AG04449 (cell line): ENCODE measurements at regions not wholly inside any gene's neighbourhood (a gene's known extent, or its start where the extent isn't known, plus 50 kb on each side); places are given as distances from the start of the nearest gene placed in this dataset.

Experiments used
- CTCF ChIA-PET: fragments of 350-600 bp; formaldehyde crosslinking; extraction: SDS; loops from one replicate; lab custom pipeline; 2021; ENCODE audit warnings: antibody characterized with exemption; lab: Yijun Ruan, JAX
- POLR2A ChIA-PET: fragments of 400-600, 350-600 bp; formaldehyde crosslinking; extraction: SDS; loops from one replicate; lab custom pipeline; 2020; ENCODE audit warnings: antibody characterized with exemption, inconsistent platforms; lab: Yijun Ruan, JAX
- DNase-seq: peaks from one replicate; pipeline ENCODE4 v3.0.0-alpha.2; 2010; ENCODE audit warnings: low read depth, low spot score
- H3K4me3 ChIP-seq: 2 replicates; pipeline ENCODE4 v1.5.1; 2011; ENCODE audit warnings: low read depth, mild to moderate bottlenecking, control low read depth, low read length
- CTCF ChIP-seq: IDR thresholded peaks from one replicate; pipeline ENCODE4 v1.5.1; 2011; ENCODE audit warnings: mild to moderate bottlenecking, moderate library complexity, low read length, control low read depth, inconsistent platforms; ENCODE audit not compliant: insufficient read depth; ENCODE audit errors: missing control alignments

- no peak for TF ChIP-seq CTCF
- ChIA-PET CTCF (no interaction called here), POLR2A (no interaction called here)
- no peak overlapping the region for H3K4me3 ChIP-seq
- DNase-seq, result no peak
Measured at GRCh38 chr16:79469999-79470398, 130.5 kb downstream of the MAF start.

DNA sequence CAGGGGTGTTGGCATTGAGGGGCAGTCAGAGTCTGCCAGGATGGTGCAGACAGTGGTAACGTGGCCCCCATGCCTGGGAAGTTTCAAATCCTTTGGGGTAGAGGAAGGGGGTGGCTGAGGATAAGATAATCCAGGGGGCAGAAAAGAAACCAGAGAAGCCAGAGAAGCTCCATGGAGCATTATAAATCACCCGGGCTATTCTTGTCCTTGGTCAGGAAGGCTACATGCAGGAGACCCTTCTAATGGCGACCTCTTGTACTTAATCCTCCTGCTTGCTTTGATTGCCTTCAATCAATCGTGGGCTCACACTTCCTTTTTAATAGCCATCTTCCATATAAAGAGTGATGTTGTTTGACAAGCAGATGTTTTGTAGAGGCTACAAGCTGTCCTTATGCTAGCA is 131.9 kb downstream of the MAF start:
- no peak overlapping the region for H3K4me3 ChIP-seq
- no peak for TF ChIP-seq CTCF
- CTCF ChIA-PET, result no interaction called here
- no peak for DNase-seq
- POLR2A ChIA-PET, result no interaction called here

GRCh38 chr16:79468121-79468552 is 132.4 kb downstream of the MAF start:
- no peak for DNase-seq
- CTCF ChIA-PET, result no interaction called here
- H3K4me3 ChIP-seq, result no peak overlapping the region
- TF ChIP-seq CTCF, result no peak
- POLR2A ChIA-PET, result no interaction called here

DNA sequence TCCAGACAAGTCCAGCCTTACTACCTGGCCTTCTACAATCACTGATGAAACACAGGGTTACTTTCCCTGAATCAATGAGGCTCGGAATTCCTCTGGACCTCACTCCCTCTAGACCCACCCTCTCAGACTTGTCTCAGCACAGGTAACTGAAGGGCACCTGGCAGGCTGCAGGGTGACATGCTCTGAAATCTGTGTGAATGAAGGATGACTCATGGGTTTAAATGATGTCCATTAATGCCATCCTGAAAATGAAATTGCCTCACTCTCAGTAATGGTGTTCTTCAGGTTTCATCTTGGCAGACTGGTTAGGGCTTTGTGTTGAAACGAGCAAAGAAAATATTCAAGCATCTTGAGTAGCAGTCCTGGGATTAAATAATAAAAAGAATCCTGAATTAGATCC is 134.4 kb downstream of the MAF start:
- DNase-seq, result no peak
- no peak overlapping the region for H3K4me3 ChIP-seq
- no peak for TF ChIP-seq CTCF
- CTCF ChIA-PET, result no interaction called here
- POLR2A ChIA-PET, result no interaction called here

DNA sequence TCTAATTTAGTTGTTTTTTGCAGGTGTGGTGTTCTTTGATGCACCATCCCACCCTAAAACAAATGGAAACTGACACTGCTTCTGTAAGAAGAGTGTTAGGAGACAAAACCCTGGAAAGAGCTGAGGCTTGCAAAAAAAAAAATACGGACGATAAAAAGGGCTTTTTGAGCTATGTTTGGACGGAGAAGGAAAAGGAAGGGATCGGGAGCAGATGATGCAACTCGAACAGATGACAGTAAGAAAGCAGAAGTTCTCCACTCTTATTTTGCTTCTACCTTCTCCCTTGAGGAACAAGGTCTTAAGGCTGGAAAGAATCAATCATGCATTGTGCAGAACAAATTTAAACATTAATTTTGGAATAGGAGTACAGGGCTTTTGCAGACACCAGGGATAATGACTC is 136.7 kb downstream of the MAF start:
- no peak for TF ChIP-seq CTCF
- DNase-seq, result no peak
- ChIA-PET POLR2A (no interaction called here), CTCF (no interaction called here)
- H3K4me3 ChIP-seq, result no peak overlapping the region

DNA sequence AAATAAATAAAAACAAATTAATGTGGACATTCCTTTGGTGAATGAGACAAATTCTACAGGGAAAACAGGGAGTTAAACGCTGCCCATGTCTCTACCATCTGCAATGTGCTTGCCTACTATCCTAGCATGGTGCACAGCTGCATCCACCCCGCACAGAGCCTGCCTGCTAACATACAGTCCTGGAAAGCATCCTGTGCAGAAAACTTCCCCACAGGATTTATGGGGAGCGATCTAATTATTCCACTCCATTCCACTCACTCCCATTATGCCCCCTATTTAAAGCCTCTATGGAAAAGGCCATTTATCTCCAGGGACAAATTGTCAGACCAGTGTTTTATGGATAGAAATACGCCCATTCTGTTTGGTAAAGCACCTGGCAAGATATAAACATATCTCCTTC is 144.5 kb downstream of the MAF start:
- no peak overlapping the region for H3K4me3 ChIP-seq
- ChIA-PET CTCF (no interaction called here), POLR2A (no interaction called here)
- TF ChIP-seq CTCF, result no peak
- DNase-seq, result no peak
